Activated T-cell treated with anti-CD3 and anti-CD28 coated beads, Interleukin-2, amount 50 U/mL, for 72 hours (primary cell): ENCODE measurements at regions not wholly inside any gene's neighbourhood (a gene's known extent, or its start where the extent isn't known, plus 50 kb on each side); places are given as distances from the start of the nearest gene placed in this dataset.
"Not testable (repeated sequence)": the region's sequence is repeated elsewhere in the genome, so short reads cannot be mapped to it uniquely, and the experiment has no call there.

Source experiments
- ATAC-seq, 2 donors: fragments of 150-1000 bp; cut with Tn5 transposase; replicated peaks in 1 of 2; 2 replicates each; pipeline ENCODE4 v1.10.0; 2021; ENCODE audit warnings: moderate library complexity in 2 of 2, mild to moderate bottlenecking in 1 of 2
- DNase-seq, 2 donors: peaks; one replicate each; pipeline ENCODE4 v3.0.0; 2021 to 2022; ENCODE audit warnings: mixed read lengths in 1 of 2
- H3K27ac Mint-ChIP-seq: one replicate; pipeline ENCODE4 v1.8.0; 2022; ENCODE audit warnings: mild to moderate bottlenecking, moderate library complexity, mixed read lengths
- H3K27me3 Mint-ChIP-seq: one replicate; pipeline ENCODE4 v1.8.0; 2022; ENCODE audit warnings: low read depth, mixed read lengths
- H3K36me3 Mint-ChIP-seq, 2 donors: one replicate each; pipeline ENCODE4 v1.8.0; 2022; ENCODE audit warnings: mixed read lengths in 2 of 2, mild to moderate bottlenecking in 1 of 2; ENCODE audit not compliant: insufficient read depth in 2 of 2
- H3K4me1 Mint-ChIP-seq: one replicate; pipeline ENCODE4 v1.8.0; 2022; ENCODE audit warnings: low read depth, mixed read lengths
- H3K4me3 Mint-ChIP-seq, 2 donors: one replicate each; pipeline ENCODE4 v1.8.0; 2022; ENCODE audit warnings: mild to moderate bottlenecking in 2 of 2, mixed read lengths in 2 of 2, moderate library complexity in 2 of 2
- H3K9me3 Mint-ChIP-seq, 2 donors: one replicate each; pipeline ENCODE4 v1.8.0; 2022; ENCODE audit warnings: mixed read lengths in 2 of 2

- Mint-ChIP-seq H3K27ac (no peak overlapping the region), H3K27me3 (peaks cover 24% of the 10 kb centered on the region), H3K9me3 (peaks cover 5 to 7% of the 10 kb centered on the region in 2 donors), H3K4me3 (no peak overlapping the region), H3K4me1 (no peaks in the 10 kb centered on the region), H3K36me3 (peaks cover 0 to 2% of the 10 kb centered on the region in 2 donors)
- ATAC-seq (no peak), DNase-seq (no peak)
These were observed 64.7 kb downstream of the DHCR7 start for GRCh38 chr11:71383461-71383860.

- ATAC-seq, result no peak
- H3K36me3 Mint-ChIP-seq, result peaks cover 0 to 2% of the 10 kb centered on the region in 2 donors
- H3K4me1 Mint-ChIP-seq, result no peaks in the 10 kb centered on the region
- H3K27me3 Mint-ChIP-seq, result peaks cover 24% of the 10 kb centered on the region
- H3K9me3 Mint-ChIP-seq, result peaks cover 0 to 2% of the 10 kb centered on the region in 2 donors
- DNase-seq, result no peak
- no peak overlapping the region for H3K27ac Mint-ChIP-seq
- no peak overlapping the region for H3K4me3 Mint-ChIP-seq
These were observed 66.2 kb downstream of the DHCR7 start for GRCh38 chr11:71381781-71382505.

GRCh38 chr11:71379701-71380100, 68.5 kb downstream of the DHCR7 start:
- Mint-ChIP-seq H3K36me3 (peaks cover 0 to 4% of the 10 kb centered on the region in 2 donors), H3K27me3 (peaks cover 25% of the 10 kb centered on the region), H3K4me3 (no peak overlapping the region), H3K9me3 (peaks cover 1 to 7% of the 10 kb centered on the region in 2 donors), H3K27ac (no peak overlapping the region), H3K4me1 (no peaks in the 10 kb centered on the region)
- no peak for ATAC-seq
- DNase-seq, result no peak

- peaks cover 0 to 2% of the 10 kb centered on the region in 2 donors for H3K36me3 Mint-ChIP-seq
- no peak overlapping the region for H3K4me3 Mint-ChIP-seq
- ATAC-seq (no peak), DNase-seq (no peak)
- peaks cover 12% of the 10 kb centered on the region for H3K27me3 Mint-ChIP-seq
- peaks cover 1 to 6% of the 10 kb centered on the region in 2 donors for H3K9me3 Mint-ChIP-seq
- H3K27ac Mint-ChIP-seq, result no peak overlapping the region
- no peaks in the 10 kb centered on the region for H3K4me1 Mint-ChIP-seq
These were observed 74.3 kb downstream of the DHCR7 start for GRCh38 chr11:71373791-71374454.

GRCh38 chr11:71372693-71373657, 75.2 kb downstream of the DHCR7 start:
- no peaks in the 10 kb centered on the region for H3K4me1 Mint-ChIP-seq
- no peak for ATAC-seq
- DNase-seq, result no peak
- peaks cover 0 to 2% of the 10 kb centered on the region in 2 donors for H3K36me3 Mint-ChIP-seq
- no peak overlapping the region for H3K27ac Mint-ChIP-seq
- peaks cover 1 to 5% of the 10 kb centered on the region in 2 donors for H3K9me3 Mint-ChIP-seq
- peaks cover 9% of the 10 kb centered on the region for H3K27me3 Mint-ChIP-seq
- H3K4me3 Mint-ChIP-seq, result no peak overlapping the region

- Mint-ChIP-seq H3K36me3 (peaks cover 0 to 2% of the 10 kb centered on the region in 2 donors), H3K27me3 (peaks cover 9% of the 10 kb centered on the region), H3K4me1 (no peaks in the 10 kb centered on the region), H3K9me3 (peaks cover 1 to 5% of the 10 kb centered on the region in 2 donors), H3K27ac (no peak overlapping the region), H3K4me3 (no peak overlapping the region)
- DNase-seq, result no peak
- ATAC-seq, result no peak
These were observed 76.5 kb downstream of the DHCR7 start for GRCh38 chr11:71371674-71372069.

GRCh38 chr11:71370895-71371673, 77.1 kb downstream of the DHCR7 start:
- no peak for ATAC-seq
- no peak for DNase-seq
- Mint-ChIP-seq H3K4me1 (no peaks in the 10 kb centered on the region), H3K4me3 (no peak overlapping the region), H3K27ac (no peak overlapping the region), H3K9me3 (peaks cover under 1% of the 10 kb centered on the region in 2 donors), H3K27me3 (peaks cover 9% of the 10 kb centered on the region), H3K36me3 (peaks cover 0 to under 1% of the 10 kb centered on the region in 2 donors)

GRCh38 chr11:71370020-71370747, 78.0 kb downstream of the DHCR7 start:
- DNase-seq (no peak), ATAC-seq (no peak)
- Mint-ChIP-seq H3K27ac (no peak overlapping the region), H3K36me3 (no peaks in the 10 kb centered on the region), H3K4me1 (no peaks in the 10 kb centered on the region), H3K4me3 (no peak overlapping the region), H3K27me3 (peaks cover 6% of the 10 kb centered on the region), H3K9me3 (no peaks in the 10 kb centered on the region)

DNA sequence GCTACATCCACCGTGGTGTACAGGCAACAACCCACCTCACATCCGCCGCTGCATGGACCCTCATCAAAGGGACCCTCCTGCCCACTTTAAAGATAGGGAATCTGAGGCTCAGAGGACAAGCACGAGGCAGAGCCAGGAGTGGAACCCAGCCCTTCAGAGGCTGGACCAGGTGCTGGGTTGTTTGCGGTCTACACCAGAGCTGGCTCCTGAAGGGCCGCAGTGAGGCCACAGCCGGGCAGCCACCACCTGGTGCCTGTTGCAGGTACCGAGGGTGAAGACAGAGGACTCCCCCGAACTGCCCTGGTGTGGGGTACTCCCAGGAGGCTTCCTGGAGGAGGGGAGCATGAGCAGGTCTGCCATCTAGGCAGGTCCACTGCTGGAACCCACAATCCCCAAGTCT, 78.8 kb downstream of the DHCR7 start:
- ATAC-seq (no peak), DNase-seq (no peak)
- Mint-ChIP-seq H3K4me3 (no peak overlapping the region), H3K27me3 (no peaks in the 10 kb centered on the region), H3K4me1 (no peaks in the 10 kb centered on the region), H3K27ac (no peak overlapping the region), H3K36me3 (no peaks in the 10 kb centered on the region), H3K9me3 (no peaks in the 10 kb centered on the region)

GRCh38 chr11:71368966-71369365, 79.2 kb downstream of the DHCR7 start:
- no peaks in the 10 kb centered on the region for H3K4me1 Mint-ChIP-seq
- H3K27ac Mint-ChIP-seq, result no peak overlapping the region
- H3K4me3 Mint-ChIP-seq, result no peak overlapping the region
- ATAC-seq, result no peak
- H3K9me3 Mint-ChIP-seq, result no peaks in the 10 kb centered on the region
- no peaks in the 10 kb centered on the region for H3K36me3 Mint-ChIP-seq
- H3K27me3 Mint-ChIP-seq, result no peaks in the 10 kb centered on the region
- DNase-seq, result no peak

DNA sequence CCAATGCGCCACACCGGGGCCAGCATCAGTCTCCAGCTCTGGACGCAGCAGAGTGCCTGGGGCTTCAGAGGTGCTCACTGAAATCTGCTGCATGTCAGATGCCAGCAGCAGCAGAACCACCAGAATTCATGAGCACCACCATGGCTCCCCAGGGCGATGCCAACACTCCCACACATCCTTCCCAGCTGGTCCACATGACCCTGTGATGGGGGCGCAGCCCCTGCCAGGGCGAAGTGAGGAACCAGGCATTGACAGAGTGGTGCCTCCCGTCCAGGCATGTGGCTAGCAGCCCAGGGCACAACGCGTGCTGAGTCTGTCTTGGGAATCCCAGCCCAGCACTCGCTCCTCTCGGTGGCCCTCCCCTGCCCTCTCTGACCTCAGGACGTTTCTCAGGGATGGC, 80.4 kb downstream of the DHCR7 start:
- no peak for DNase-seq
- Mint-ChIP-seq H3K27ac (no peak overlapping the region), H3K36me3 (no peaks in the 10 kb centered on the region), H3K4me1 (no peaks in the 10 kb centered on the region), H3K27me3 (no peaks in the 10 kb centered on the region), H3K9me3 (no peaks in the 10 kb centered on the region), H3K4me3 (no peak overlapping the region)
- ATAC-seq, result no peak

- not testable (repeated sequence) for H3K36me3 Mint-ChIP-seq, H3K27me3 Mint-ChIP-seq, H3K27ac Mint-ChIP-seq, H3K4me3 Mint-ChIP-seq, H3K9me3 Mint-ChIP-seq, DNase-seq, ATAC-seq, H3K4me1 Mint-ChIP-seq
These were observed 80.9 kb downstream of the DHCR7 start for GRCh38 chr11:71367276-71367675.
